DND-41 (cell line): ENCODE measurements at regions not wholly inside any gene's neighbourhood (a gene's known extent, or its start where the extent isn't known, plus 50 kb on each side); places are given as distances from the start of the nearest gene placed in this dataset.
"Not testable (repeated sequence)": the region's sequence is repeated elsewhere in the genome, so short reads cannot be mapped to it uniquely, and the experiment has no call there.

Experiments used
- ATAC-seq: fragments of 200-7000 bp; cut with Tn5 transposase; 3 replicates; pipeline ENCODE4 v1.9.1; 2021; ENCODE audit warnings: low read depth; ENCODE audit not compliant: insufficient read depth
- DNase-seq: peaks from one replicate; pipeline ENCODE4 v3.0.0-alpha.2; 2020
- H2AFZ ChIP-seq: 2 replicates; pipeline ENCODE4 v1.6.0; 2012; ENCODE audit warnings: low read depth, low read length
- H3K27ac ChIP-seq: 2 replicates; pipeline ENCODE4 v1.5.1; 2012; ENCODE audit warnings: low read length, inconsistent platforms
- H3K27me3 ChIP-seq: fragments of 200-600 bp; sonication (generic); 2 replicates; pipeline ENCODE4 v1.6.0; 2012; ENCODE audit warnings: low read length, mild to moderate bottlenecking, inconsistent platforms; ENCODE audit not compliant: insufficient read depth, poor library complexity
- H3K36me3 ChIP-seq: 2 replicates; pipeline ENCODE4 v1.5.1; 2012; ENCODE audit warnings: low read length, inconsistent platforms; ENCODE audit not compliant: insufficient read depth
- H3K4me1 ChIP-seq: 2 replicates; pipeline ENCODE4 v1.5.1; 2012; ENCODE audit warnings: mild to moderate bottlenecking, low read length; ENCODE audit not compliant: insufficient read depth
- H3K4me2 ChIP-seq: 2 replicates; pipeline ENCODE4 v1.6.0; 2012; ENCODE audit warnings: mild to moderate bottlenecking, moderate library complexity, low read length, inconsistent platforms; ENCODE audit not compliant: insufficient read depth
- H3K4me3 ChIP-seq, 2 experiments: fragments of 200-600 bp in 1 of 2; shearing (Covaris generic) in 1 of 2; 2 replicates each; pipeline ENCODE4 v1.5.1; 2012 to 2016; ENCODE audit warnings: inconsistent platforms in 2 of 2, low read length in 2 of 2, mild to moderate bottlenecking in 2 of 2, low read depth in 1 of 2, moderate library complexity in 1 of 2
- H3K79me2 ChIP-seq: 2 replicates; pipeline ENCODE4 v1.6.0; 2012; ENCODE audit warnings: low read length, inconsistent platforms; ENCODE audit not compliant: insufficient read depth
- H3K9ac ChIP-seq: 2 replicates; pipeline ENCODE4 v1.6.0; 2012; ENCODE audit warnings: low read depth, mild to moderate bottlenecking, inconsistent platforms, low read length, moderate library complexity
- H3K9me3 ChIP-seq: 2 replicates; pipeline ENCODE4 v1.5.1; 2012; ENCODE audit warnings: low read length, moderate library complexity, mild to moderate bottlenecking, inconsistent platforms; ENCODE audit not compliant: insufficient read depth, severe bottlenecking
- H4K20me1 ChIP-seq: 2 replicates; pipeline ENCODE4 v1.6.0; 2012; ENCODE audit warnings: low read length; ENCODE audit not compliant: insufficient read depth
- EZH2 ChIP-seq: IDR thresholded peaks from 3 replicates; pipeline ENCODE4 v1.6.1; 2012; ENCODE audit warnings: borderline replicate concordance, low read depth, mild to moderate bottlenecking, moderate library complexity, low read length, inconsistent platforms; ENCODE audit not compliant: severe bottlenecking
- TF ChIP-seq, protein P1 (sequence below): IDR thresholded peaks from 2 replicates; pipeline ENCODE4 v1.5.1; 2012; ENCODE audit warnings: borderline replicate concordance, low read length, moderate library complexity, mild to moderate bottlenecking; ENCODE audit not compliant: poor library complexity, severe bottlenecking; ENCODE audit errors: extremely low read depth

DNA sequence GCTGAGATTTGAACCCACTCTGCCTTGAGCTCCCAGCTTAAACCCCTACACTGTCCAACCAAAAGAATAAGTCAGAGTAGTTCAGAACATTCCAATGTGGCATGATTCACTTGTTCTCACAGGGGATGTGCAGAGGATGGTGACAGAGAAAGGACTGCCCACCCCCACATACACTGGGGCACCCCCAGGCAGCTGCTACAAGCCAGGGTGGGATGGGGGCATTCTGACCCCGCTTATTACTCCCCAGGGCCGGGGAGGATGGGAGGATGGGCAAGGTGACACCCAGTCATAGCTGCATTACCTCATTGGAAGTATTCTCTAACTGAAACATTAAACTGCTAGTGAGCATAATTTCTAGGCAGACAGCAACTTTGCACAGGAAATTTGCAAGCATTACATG is 126.0 kb upstream of the PRR20G start:
- Histone ChIP-seq H2AFZ (no peak overlapping the region), H3K36me3 (no peaks in the 10 kb centered on the region), H3K4me1 (no peaks in the 10 kb centered on the region), H3K4me2 (no peak overlapping the region), H3K27ac (no peak overlapping the region), H3K79me2 (no peaks in the 10 kb centered on the region), H3K4me3 (no peak overlapping the region), H3K9me3 (no peaks in the 10 kb centered on the region), H4K20me1 (no peaks in the 10 kb centered on the region), H3K9ac (no peak overlapping the region), H3K27me3 (peaks cover 15% of the 10 kb centered on the region)
- ATAC-seq, result no peak
- DNase-seq, result no peak
- TF ChIP-seq, protein P1, sequence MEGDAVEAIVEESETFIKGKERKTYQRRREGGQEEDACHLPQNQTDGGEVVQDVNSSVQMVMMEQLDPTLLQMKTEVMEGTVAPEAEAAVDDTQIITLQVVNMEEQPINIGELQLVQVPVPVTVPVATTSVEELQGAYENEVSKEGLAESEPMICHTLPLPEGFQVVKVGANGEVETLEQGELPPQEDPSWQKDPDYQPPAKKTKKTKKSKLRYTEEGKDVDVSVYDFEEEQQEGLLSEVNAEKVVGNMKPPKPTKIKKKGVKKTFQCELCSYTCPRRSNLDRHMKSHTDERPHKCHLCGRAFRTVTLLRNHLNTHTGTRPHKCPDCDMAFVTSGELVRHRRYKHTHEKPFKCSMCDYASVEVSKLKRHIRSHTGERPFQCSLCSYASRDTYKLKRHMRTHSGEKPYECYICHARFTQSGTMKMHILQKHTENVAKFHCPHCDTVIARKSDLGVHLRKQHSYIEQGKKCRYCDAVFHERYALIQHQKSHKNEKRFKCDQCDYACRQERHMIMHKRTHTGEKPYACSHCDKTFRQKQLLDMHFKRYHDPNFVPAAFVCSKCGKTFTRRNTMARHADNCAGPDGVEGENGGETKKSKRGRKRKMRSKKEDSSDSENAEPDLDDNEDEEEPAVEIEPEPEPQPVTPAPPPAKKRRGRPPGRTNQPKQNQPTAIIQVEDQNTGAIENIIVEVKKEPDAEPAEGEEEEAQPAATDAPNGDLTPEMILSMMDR, result no peak
- no peak for TF ChIP-seq EZH2

DNA sequence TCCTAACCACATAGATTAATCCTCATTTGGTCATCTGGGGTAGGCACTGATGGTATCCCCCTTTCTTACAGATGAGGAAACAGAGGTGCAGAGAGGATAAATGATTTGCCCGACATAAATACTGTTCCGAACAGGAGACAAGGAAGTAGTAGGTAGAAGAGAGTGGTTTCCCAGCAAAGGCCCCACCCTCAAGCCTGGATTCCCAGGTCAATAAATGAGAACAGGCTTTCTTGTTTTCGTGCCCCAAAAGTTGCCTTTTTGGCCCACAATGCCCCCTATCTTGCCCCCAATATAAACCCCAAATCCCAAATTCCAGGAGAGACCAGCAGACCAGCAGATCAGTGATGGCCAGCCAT is 125.5 kb upstream of the PRR20G start:
- H3K9ac ChIP-seq, result no peak overlapping the region
- no peaks in the 10 kb centered on the region for H4K20me1 ChIP-seq
- H3K4me1 ChIP-seq, result no peaks in the 10 kb centered on the region
- H3K79me2 ChIP-seq, result no peaks in the 10 kb centered on the region
- no peaks in the 10 kb centered on the region for H3K9me3 ChIP-seq
- H3K27ac ChIP-seq, result no peak overlapping the region
- no peak for TF ChIP-seq EZH2
- TF ChIP-seq, protein P1, result no peak
- peaks cover 15% of the 10 kb centered on the region for H3K27me3 ChIP-seq
- no peak overlapping the region for H3K4me3 ChIP-seq
- no peak overlapping the region for H2AFZ ChIP-seq
- H3K4me2 ChIP-seq, result no peak overlapping the region
- DNase-seq (no peak), ATAC-seq (no peak)
- no peaks in the 10 kb centered on the region for H3K36me3 ChIP-seq

DNA sequence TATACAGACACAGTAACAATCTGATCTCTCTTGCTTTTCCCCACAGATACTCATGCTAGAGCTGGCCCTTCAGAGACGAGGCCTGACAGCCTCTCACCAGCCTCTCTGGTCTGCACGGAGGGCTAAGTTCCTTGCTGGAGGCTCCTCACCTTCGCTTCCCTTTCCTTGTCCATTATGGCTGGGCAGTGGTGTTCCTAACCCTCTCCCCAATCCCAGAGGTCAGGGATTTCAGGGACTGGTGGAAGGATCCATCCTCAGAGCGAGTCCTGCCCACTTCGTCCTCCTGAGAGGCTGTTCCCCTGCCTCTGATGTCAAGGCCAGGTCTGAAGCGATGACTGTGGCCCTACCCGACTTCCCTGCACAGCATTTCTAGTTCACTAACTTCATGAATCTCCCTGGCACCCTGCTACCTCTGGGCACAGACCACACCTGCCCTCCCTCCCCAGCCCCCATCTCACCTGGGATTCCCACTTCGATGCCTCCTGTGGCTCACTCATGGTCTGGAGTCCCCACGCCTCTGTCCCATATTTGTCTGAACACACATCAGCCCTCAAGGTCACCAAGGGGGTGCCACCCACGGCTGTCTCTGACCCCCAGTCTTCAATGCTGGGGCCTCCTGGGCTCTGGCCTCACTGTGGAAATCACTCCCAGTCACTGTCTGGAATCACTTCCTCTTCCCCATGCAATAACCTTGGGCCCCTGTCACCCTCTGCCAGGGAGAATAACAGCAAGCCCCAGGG is 124.9 kb upstream of the PRR20G start:
- H3K4me2 ChIP-seq, result no peak overlapping the region
- H3K27ac ChIP-seq, result no peak overlapping the region
- H3K4me1 ChIP-seq, result no peaks in the 10 kb centered on the region
- H4K20me1 ChIP-seq, result no peaks in the 10 kb centered on the region
- H3K79me2 ChIP-seq, result no peaks in the 10 kb centered on the region
- H3K4me3 ChIP-seq, result no peak overlapping the region
- peaks cover 15% of the 10 kb centered on the region for H3K27me3 ChIP-seq
- no peaks in the 10 kb centered on the region for H3K36me3 ChIP-seq
- TF ChIP-seq EZH2, result no peak
- TF ChIP-seq, protein P1, result no peak
- DNase-seq, result no peak
- H3K9ac ChIP-seq, result no peak overlapping the region
- H2AFZ ChIP-seq, result no peak overlapping the region
- no peak for ATAC-seq
- H3K9me3 ChIP-seq, result no peaks in the 10 kb centered on the region

DNA sequence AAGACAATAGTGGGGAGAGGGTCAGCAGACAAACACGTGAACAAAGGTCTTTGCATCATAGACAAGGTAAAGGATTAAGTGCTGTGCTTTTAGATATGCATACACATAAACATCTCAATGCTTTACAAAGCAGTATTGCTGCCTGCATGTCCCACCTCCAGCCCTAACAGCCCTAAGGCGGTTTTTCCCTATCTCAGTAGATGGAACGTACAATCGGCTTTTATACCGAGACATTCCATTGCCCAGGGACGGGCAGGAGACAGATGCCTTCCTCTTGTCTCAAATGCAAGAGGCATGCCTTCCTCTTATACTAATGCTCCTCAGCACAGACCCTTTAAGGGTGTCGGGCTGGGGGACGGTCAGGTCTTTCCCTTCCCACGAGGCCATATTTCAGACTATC is 124.0 kb upstream of the PRR20G start:
- not testable (repeated sequence) for H4K20me1 ChIP-seq, H3K79me2 ChIP-seq, H3K9ac ChIP-seq, H3K4me2 ChIP-seq, H2AFZ ChIP-seq, ATAC-seq, H3K4me1 ChIP-seq, H3K9me3 ChIP-seq, DNase-seq, H3K36me3 ChIP-seq, H3K27ac ChIP-seq, H3K4me3 ChIP-seq
- peaks cover 12% of the 10 kb centered on the region for H3K27me3 ChIP-seq
